ENCODE measurements at regions not wholly inside any gene's neighbourhood (a gene's known extent, or its start where the extent isn't known, plus 50 kb on each side); places are given as distances from the start of the nearest gene placed in this dataset.

DNA sequence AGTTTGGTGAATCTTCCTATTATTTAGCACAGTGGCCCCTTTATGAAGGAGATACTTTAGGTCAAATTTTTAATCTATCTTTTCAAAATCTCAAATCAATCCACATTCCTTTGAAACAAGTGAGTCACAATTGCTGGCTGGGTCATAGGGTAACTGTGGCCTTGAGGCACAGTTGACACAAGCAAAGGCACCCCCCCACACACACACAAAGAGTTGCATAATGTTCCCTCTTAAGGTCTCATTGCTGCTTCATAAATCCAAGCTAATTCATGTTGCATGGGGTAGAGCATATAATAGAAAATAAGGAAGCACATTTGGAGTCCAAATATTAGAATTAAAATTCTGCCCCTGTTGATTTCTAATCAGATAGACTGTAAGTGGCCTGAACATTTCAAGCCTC lies 171.5 kb downstream of the DLEU7 start:
- no peak for DNase-seq

GRCh38 chr13:50675651-50676050 lies 167.8 kb downstream of the DLEU7 start:
- DNase-seq, result no peak

DNA sequence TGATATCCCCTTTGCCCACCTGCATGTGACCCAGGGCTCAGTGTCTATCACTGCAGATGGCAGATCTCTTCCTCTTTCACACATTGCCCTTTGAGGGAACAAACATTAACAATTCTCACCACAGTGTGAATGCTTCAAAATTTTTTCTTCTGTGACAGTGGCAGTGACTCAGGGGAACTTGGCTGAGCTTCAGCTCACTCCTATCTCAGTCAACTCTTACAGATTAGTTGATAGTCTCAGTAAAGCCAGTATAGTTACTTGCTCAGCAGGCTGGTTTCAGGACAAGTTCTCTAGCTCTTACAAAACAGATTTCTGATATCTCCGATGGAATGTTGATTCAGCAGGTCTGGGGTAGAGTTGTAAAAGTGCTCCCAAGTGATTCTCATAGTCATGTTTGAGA lies 166.9 kb downstream of the DLEU7 start:
- DNase-seq, result no peak

DNA sequence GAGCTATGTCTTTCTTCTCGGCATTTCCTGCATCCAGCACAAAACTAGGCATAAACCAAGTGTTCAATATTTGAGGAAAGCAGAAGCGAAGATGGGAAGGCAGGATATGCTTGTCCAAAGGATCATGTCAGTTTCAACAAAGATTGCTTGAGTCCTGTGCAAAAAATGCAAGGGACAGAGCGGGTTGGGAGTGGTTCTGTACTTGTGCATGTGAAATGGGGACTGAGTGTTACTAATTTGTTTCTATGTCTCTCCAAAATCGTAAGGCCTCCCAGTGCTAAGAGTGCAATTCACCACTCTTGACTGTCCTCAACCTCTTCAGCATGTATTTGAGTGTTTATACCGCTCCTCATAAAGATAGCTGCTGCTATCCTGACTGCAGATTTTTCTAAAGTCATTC lies 166.2 kb downstream of the DLEU7 start:
- DNase-seq, result no peak

DNA sequence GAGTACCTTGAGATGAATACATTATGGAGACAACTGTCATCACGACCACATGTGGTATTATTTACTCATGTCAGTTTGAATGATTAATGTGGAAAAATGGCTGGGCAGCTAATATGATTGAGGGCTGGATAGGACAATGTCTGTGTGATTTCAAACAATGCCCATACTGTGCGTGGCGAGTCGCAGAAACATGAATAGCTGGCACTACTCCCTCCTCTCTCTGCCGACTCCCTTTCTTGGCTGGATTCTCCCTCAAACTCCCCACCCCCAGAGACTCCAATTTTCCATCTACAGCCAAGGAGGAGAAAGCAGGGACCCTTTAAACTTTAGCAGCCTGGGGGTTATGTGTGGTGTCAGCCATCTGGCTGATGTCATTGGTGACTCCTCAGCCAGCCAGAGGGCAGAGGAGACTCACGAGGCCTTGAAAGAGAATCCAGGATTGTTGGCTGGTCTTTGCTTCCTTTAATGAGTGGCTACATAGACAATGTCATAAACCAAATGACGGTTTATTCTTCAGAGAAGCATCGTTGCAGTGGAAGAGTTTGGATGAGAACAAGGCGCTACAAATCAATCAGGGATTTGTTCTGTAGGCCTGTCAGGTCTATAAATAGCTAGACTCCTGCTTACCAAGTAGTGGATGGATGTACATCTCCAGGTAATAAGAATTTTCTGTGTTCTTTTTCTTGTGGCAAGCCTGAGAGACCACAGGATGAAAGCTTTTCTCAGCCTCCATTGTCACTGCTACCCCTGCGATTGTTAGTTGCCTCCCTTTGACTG lies 165.6 kb downstream of the DLEU7 start:
- DNase-seq, result no peak

DNA sequence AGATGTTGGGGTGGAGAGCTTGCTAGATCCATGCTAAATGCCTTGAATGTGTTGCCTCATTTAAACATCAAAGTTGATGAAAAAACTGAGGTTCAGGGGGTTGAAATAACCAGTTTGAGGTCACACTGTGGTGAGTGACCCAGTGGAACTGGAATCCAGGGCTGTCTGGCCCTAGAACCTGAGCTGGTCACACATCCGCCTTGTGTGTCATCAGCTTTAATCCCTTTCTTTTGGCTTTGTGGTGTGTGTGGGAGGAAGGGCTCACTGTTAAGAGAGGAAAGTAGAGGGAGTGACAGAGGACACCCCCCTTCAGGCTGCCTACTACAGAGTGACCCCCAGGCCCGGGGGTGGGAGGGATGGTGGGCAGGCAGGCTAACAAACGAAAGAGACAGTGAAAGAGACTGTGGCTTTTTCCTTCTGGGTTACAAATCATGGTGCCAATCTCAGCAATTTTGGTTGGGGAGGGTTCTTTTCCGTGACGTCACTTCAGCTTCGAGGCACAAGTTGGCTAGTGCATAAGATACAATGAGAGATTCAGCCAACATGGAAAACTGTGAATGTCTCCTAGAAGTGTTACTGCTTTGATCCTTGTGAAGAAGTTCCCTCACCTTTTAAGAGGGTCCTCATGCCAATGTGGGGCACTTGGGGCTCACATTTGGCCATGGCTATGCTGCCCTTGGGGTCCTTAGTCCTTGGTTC lies 164.9 kb downstream of the DLEU7 start:
- no peak for DNase-seq

- no peak for DNase-seq
These were observed 164.2 kb downstream of the DLEU7 start for GRCh38 chr13:50679321-50679720.

DNA sequence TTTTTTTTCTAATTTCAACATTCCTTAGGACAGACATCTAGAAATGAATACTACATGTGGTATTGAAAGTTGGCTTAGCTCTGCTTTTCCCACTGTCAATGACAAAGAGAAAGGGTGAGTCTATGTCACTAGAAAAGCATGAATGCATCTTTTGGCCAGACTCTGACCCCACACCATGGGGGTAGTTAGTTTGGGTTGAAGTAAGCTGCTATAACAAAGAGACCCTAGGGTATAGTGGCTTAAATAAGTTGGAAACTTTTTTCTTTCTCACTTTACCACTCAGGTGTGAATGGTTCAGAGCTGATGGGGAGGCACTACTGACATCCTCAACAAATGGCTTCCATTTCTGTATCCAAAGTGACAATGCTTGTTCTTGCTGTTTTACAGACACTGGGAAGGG lies 161.5 kb downstream of the DLEU7 start:
- DNase-seq, result no peak

GRCh38 chr13:50682966-50683365 lies 160.5 kb downstream of the DLEU7 start:
- no peak for DNase-seq

- DNase-seq, result no peak
These were observed 159.1 kb downstream of the DLEU7 start for GRCh38 chr13:50684366-50684765.

- DNase-seq, result no peak
These were observed 158.0 kb downstream of the DLEU7 start for GRCh38 chr13:50685491-50685890.

DNA sequence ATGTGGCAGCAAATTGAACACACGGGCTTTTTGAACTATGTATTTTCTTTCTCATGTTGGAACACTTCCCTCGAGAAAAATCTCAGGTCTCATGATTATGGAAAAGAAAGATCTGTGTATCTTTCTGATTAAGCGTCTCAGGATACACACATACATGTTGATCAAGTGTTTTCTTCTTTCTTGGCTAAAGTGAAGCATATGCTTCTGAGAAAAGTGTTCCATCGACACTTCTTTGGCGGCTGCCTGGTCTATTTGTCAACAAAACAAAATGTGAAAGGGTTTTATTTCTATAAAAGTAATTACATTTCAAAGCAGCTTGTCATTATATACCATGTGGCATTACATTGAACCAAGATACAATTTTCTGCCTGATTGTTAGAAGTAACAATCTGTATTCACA lies 157.5 kb downstream of the DLEU7 start:
- DNase-seq, result no peak

DNA sequence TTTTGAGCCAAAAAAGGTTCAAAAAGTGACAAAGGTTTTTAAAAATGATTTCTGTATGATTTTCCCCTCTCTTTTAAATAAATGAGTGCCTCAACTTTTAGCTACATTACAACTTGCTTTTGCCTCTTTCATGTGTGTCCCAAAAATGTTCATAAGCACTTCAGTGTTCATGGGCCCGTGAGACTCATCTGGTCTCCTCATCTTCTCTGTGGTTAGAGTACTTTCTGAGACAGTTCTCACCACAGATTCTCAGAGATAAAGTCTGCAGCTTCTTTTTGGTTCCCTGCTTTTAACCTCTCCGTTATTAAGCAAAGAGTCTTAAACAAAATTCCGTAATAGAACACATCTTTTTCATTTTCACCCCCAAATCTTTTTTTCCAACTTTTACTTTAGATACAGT lies 156.9 kb downstream of the DLEU7 start:
- peak; percentile 18 for DNase-seq

DNA sequence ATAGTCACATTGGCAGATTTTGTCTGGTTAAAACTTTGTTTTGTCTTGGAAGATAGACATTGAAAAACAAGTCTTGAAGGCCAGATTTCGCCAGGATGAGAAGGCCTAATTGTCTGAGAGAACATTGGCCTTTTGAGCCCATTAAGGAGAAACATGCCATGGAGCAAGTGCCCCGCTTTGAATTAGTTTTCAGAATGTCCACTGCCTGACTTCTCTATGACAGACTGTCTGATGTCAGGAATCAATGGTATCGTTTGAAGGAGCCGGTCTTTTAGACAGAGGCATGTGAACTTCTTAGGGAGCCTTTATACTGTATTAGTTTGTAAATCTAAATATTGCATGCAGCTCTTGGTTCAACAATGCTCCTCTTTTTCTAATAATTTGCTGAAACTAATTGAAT lies 155.9 kb downstream of the DLEU7 start:
- DNase-seq, result no peak

GRCh38 chr13:50690006-50690405 lies 153.5 kb downstream of the DLEU7 start:
- DNase-seq, result no peak

DNA sequence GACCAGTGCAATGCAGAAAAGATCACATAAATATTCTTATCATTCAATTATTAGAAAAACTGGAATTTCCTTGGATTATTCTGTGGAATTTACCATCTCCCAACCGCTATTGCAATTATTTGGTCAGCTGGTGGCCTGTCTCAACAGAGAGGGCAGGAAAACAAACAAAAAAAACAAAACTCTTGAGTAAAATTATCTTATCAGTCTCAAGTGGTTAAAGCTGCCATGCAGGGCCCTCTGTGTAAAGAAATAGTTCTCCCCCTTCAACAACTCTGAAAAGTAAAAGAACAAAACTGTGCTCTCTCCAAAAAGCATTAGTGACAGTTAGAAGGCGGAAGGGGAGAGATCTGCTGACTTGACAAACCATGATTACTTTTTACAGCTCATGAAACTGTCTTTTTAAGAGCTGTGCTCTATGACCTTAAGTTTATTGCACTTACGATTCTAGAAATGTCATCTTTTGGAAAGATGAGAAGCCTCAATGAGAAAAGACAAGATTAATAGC lies 152.3 kb downstream of the DLEU7 start:
- DNase-seq, result no peak

DNA sequence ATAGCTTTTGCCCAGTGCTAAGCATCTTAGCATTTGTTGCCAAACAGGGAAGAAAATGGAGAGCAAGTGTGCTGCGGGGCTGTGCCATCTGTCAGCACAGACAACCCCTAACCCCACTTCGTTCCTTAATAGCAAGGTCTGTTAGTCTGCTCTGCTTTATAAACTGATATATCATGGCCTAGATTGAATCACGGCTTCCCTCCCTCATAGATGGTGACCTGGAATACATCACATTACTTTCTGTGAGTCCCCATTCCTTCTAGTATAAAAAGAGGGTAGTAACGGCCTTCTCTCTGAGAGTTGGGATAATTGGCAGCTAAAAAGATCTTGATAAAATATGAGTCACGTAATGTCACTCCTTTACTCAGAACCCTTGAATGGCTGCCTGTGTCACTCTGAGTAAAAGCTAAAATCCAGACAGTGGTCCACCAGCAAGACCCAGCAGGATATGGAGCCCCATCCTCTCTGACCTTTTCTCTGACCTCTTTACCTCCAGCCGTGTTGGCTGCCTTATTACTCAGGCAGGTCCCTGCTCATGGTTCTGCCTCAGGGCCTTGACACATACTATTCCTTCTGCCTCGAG lies 151.7 kb downstream of the DLEU7 start:
- no peak for DNase-seq

DNA sequence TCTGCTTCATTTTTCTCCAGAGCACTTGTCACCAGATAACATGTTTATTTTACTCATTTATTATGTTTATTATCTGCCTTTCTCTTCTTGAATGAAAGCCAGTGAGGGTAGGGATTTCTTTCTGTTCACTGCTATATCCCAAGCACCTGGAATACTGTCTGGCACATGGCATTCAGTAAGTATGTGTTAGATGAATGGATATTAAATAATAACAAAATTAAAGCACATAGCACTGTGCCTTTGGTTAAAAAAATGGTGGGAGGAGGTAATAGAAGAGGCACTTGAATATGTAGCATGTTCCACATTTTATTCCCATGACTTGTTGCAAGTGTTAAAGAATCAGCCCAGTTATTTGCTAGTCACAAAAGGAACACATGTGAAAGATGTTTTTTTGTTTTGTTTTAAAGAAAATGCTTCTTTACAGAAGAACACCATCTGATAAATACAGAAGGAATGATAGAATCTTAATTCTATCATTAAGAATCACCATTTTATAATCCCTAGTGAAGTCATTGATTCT lies 151.0 kb downstream of the DLEU7 start:
- DNase-seq, result no peak

- DNase-seq, result no peak
These were observed 149.8 kb downstream of the DLEU7 start for GRCh38 chr13:50693727-50694126.

GRCh38 chr13:50697746-50698539 lies 145.5 kb downstream of the DLEU7 start:
- no peak for DNase-seq

DNA sequence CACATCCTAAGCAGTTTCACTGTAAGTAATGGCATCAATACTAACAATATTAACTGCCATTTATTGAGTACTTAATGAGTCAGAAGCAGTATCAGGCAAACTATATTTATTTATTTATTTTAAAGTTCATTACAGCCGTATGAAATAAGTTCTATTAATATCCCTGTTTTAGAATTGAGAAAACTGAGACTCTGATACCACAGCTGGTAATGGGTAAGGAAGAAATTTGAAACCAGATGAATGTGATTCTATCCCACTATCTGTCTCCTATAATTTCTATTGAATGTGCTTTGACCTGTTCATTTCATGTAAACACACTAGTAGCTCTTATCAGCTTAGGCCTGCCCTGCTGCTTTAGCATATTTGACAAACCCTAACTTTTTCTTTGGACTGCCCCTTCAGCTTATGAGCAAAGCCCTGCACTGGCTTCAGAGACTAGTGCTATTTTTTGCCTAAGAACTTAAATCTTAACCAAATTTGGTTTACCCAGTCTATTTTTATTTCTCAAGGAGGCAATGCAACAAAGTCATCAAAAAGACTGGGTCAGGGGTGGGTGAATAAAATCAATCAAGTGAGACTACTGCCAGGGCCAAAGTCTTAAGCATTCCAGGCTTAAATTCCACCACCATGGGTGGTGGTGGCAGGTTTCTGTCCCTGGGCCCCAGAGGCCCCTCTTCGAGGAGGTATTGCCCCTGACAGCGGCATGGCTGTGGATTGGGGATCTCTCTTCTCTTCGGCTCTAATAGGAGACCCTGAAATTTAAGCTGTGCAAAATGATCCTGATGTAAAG lies 143.4 kb downstream of the DLEU7 start:
- DNase-seq, result no peak

DNA sequence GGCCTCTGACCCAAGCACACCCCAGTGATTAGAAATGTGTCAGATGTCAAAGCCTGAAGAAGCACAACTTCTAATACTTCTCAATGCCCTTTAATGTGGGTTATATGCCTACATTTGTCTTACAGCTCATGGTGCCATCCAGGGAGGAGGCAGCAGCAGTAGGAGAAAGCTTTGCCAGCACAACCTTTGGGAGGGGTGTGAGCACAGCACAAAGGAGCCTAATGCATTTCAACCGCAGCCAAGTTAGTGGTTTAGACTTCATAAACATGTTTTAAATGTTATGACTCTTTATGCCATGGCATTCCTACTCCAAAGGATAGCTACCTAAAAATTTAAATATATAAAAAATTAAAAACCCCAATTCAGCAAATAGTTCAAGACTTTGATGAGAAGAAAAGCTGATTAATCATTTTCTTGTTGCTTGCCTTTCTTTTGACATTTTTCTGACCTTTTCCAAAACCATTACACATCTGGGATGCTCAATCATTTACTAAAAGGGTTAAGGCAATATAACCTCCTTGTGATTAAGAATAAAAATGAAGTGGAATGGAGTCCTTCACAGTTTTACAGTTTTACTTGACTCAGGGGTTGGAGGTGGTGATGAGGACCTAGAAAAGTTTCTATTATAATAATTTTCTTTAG lies 142.7 kb downstream of the DLEU7 start:
- no peak for DNase-seq
